Nephron progenitor cell (in vitro differentiated cells): ENCODE measurements at regions not wholly inside any gene's neighbourhood (a gene's known extent, or its start where the extent isn't known, plus 50 kb on each side); places are given as distances from the start of the nearest gene placed in this dataset.

Experiments
- DNase-seq: peaks from one replicate; pipeline ENCODE4 v3.0.0; 2021
- H3K27ac Mint-ChIP-seq: 2 replicates; pipeline ENCODE4 v1.8.0; 2021; ENCODE audit warnings: mild to moderate bottlenecking, moderate library complexity, mixed read lengths
- H3K27me3 Mint-ChIP-seq: 2 replicates; pipeline ENCODE4 v1.8.0; 2021; ENCODE audit warnings: mild to moderate bottlenecking, low read depth, mixed read lengths; ENCODE audit not compliant: poor library complexity
- H3K36me3 Mint-ChIP-seq: 2 replicates; pipeline ENCODE4 v1.8.0; 2021; ENCODE audit warnings: low read depth, mixed read lengths
- H3K4me1 Mint-ChIP-seq: 2 replicates; pipeline ENCODE4 v1.8.0; 2021; ENCODE audit warnings: mixed read lengths
- H3K4me3 Mint-ChIP-seq: 2 replicates; pipeline ENCODE4 v1.8.0; 2021; ENCODE audit warnings: mild to moderate bottlenecking, moderate library complexity, mixed read lengths
- H3K9me3 Mint-ChIP-seq: 2 replicates; pipeline ENCODE4 v1.8.0; 2021; ENCODE audit warnings: mild to moderate bottlenecking, moderate library complexity, mixed read lengths
- TF ChIP-seq, protein P1 (sequence below): fragments of 200-600 bp; sonication (generic); IDR thresholded peaks from 2 replicates; pipeline ENCODE4 v1.5.0; 2021; ENCODE audit warnings: antibody characterized with exemption

DNA sequence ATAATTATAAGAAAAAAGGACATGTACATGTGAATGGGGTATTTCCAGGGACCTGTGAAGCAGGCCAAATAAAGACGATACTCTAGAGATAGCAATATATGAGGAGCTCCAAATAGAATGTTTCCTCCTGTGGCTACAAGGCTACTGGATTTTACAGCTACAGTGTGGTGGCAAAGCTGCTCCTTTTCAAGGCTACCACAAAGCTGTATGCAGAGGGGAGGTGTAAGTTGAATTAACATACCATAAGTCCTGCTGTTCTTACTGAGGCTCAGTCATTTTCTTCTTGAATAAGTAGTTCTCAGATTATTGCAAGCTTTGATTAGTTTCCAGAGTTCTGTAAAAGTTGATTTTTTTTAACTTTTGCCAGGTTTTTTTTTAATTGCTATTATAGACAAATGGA lies 1184.6 kb upstream of the EPHA6 start:
- TF ChIP-seq, protein P1, sequence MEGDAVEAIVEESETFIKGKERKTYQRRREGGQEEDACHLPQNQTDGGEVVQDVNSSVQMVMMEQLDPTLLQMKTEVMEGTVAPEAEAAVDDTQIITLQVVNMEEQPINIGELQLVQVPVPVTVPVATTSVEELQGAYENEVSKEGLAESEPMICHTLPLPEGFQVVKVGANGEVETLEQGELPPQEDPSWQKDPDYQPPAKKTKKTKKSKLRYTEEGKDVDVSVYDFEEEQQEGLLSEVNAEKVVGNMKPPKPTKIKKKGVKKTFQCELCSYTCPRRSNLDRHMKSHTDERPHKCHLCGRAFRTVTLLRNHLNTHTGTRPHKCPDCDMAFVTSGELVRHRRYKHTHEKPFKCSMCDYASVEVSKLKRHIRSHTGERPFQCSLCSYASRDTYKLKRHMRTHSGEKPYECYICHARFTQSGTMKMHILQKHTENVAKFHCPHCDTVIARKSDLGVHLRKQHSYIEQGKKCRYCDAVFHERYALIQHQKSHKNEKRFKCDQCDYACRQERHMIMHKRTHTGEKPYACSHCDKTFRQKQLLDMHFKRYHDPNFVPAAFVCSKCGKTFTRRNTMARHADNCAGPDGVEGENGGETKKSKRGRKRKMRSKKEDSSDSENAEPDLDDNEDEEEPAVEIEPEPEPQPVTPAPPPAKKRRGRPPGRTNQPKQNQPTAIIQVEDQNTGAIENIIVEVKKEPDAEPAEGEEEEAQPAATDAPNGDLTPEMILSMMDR, result no peak
- Mint-ChIP-seq H3K4me1 (no peaks in the 10 kb centered on the region), H3K27ac (peak overlapping the region; percentile 55), H3K4me3 (no peak overlapping the region), H3K27me3 (no peaks in the 10 kb centered on the region), H3K36me3 (no peaks in the 10 kb centered on the region), H3K9me3 (no peaks in the 10 kb centered on the region)
- DNase-seq, result no peak

DNA sequence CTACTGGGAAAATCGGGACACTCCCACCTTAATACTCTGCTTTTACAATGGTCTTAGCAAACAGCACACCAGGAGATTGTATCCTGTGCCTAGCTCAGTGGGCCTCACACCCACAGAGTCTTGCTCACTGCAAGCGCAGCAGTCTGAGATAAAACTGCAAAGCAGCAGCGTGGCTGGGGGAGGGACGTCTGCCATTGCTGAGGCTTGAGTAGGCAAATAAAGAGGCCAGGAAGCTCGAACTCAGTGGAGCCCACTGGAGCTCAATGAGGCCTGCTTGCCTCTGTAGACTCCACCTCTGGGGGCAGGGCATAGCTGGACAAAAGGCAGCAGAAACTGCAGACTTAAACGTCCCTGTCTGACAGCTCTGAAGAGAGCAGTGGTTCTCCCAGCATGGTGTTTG lies 1169.1 kb upstream of the EPHA6 start:
- Mint-ChIP-seq H3K27me3 (no peaks in the 10 kb centered on the region), H3K4me3 (no peak overlapping the region), H3K36me3 (no peaks in the 10 kb centered on the region), H3K4me1 (no peaks in the 10 kb centered on the region), H3K27ac (no peak overlapping the region), H3K9me3 (peaks cover 36% of the 10 kb centered on the region)
- TF ChIP-seq, protein P1, result no peak
- DNase-seq, result no peak

DNA sequence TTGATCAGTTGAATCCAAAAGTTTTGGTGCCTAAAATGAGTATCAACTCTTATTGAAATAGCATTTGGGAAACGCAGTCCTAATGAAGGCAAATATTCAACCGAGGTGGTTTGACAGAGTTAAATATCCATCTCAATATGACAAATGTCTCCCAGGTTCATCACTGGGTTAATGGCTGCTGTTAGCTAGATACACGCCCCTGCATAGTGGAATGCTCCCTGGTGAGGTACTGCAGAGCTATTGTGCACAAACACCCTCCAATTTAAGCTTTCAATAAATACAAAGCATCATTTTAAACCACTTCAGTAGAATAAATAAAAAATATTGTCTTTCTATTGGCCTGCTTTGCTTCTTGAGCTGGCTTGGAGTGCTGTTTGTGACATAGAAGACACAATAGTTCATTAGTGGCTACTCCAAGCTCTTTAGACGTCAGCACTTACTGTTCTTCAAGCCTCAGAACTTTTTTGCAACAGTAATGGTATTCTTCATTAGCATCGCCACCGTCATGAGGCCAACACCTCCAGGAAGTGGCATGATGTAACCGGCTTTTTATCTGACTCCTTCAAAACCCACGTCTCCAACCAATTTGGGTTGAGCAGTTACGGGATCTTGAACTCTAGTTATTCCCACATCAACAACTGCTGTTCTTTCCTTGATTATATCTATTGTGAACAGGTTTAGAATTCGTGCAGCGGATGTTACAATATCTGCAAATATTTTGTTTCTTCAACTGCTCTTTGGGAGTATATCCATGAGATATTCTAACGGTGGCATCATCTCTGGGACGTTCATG lies 1159.6 kb upstream of the EPHA6 start:
- no peaks in the 10 kb centered on the region for H3K4me1 Mint-ChIP-seq
- H3K4me3 Mint-ChIP-seq, result no peak overlapping the region
- DNase-seq, result no peak
- peaks cover 9% of the 10 kb centered on the region for H3K9me3 Mint-ChIP-seq
- TF ChIP-seq, protein P1, result no peak
- H3K27me3 Mint-ChIP-seq, result no peaks in the 10 kb centered on the region
- H3K27ac Mint-ChIP-seq, result no peak overlapping the region
- H3K36me3 Mint-ChIP-seq, result no peaks in the 10 kb centered on the region

DNA sequence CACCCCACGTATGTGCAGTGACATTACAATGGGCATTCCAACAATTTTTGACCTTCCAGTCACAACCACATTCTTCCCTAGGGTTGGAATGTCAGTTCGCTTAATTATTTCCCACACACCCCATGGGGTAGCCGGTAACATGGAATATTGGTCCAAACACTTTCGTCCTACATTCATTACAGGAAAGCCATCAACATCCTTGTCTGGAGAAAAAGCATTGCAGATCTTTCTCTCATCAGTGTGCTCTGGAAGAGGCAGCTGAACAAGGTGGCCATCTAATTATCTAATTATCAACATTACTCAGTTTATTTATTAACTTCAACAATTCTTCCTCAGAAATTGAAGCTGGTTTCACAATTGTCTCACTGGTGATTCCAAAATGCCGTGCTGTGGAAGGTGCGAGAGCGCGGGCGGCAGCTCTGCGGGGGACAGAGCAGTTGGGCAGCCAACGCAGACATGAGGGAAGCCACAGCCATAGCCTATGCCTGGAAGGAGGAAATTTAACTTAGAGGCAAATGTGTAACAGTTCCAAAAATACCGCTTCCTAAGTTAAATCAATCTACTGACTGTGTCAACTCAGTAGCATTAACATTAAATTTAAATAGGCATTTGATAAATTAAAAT lies 1158.9 kb upstream of the EPHA6 start:
- Mint-ChIP-seq H3K36me3 (no peaks in the 10 kb centered on the region), H3K27me3 (no peaks in the 10 kb centered on the region), H3K9me3 (peaks cover 10% of the 10 kb centered on the region), H3K4me3 (no peak overlapping the region), H3K27ac (no peak overlapping the region), H3K4me1 (no peaks in the 10 kb centered on the region)
- no peak for DNase-seq
- TF ChIP-seq, protein P1, result no peak

DNA sequence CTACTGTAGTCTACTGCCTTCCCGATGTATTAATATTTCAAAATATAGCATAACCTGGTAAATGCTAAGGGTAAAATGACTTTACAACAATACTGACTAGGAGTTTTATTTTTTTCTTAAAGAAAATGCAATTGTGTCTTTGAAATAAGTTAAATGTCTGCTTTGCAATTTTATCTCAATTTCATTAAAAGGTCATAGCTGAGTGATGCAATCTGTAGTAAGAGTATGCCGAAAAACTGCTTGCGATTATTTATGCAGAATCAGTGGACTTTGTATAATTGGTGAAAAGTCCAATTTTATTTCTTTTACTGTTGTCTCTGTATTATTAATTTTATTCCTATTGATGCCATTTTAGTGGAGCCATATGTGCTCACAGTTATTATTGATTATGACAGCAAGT lies 1143.6 kb upstream of the EPHA6 start:
- TF ChIP-seq, protein P1, result no peak
- H3K9me3 Mint-ChIP-seq, result no peaks in the 10 kb centered on the region
- DNase-seq, result no peak
- H3K27me3 Mint-ChIP-seq, result no peaks in the 10 kb centered on the region
- no peaks in the 10 kb centered on the region for H3K36me3 Mint-ChIP-seq
- H3K4me3 Mint-ChIP-seq, result no peak overlapping the region
- no peaks in the 10 kb centered on the region for H3K4me1 Mint-ChIP-seq
- no peak overlapping the region for H3K27ac Mint-ChIP-seq

DNA sequence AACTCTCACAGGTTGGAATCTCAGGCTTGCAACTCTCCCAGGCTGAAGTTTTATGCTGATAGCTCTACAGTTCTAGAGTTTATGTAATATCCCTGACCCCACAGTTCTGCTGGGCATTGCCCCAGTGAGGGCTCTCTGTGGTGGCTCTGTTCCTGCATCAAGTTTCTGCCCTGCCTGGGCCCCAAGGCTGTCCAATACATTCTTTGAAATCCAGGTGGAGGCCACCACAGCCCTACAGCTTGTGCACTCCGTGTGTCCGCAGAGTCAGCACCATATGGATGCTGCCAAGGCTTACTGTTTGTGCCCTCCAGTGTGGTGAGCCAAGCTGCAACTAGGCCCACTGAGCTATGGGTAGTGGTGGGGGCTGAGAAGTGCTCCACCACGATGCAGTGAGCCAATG lies 1141.2 kb upstream of the EPHA6 start:
- Mint-ChIP-seq H3K4me1 (no peaks in the 10 kb centered on the region), H3K27me3 (no peaks in the 10 kb centered on the region), H3K4me3 (no peak overlapping the region), H3K9me3 (no peaks in the 10 kb centered on the region), H3K27ac (no peak overlapping the region), H3K36me3 (no peaks in the 10 kb centered on the region)
- TF ChIP-seq, protein P1, result no peak
- DNase-seq, result no peak
